Middle frontal gyrus (tissue), 1 donor: ENCODE measurements at regions not wholly inside any gene's neighbourhood (a gene's known extent, or its start where the extent isn't known, plus 50 kb on each side); places are given as distances from the start of the nearest gene placed in this dataset.
"Not testable (repeated sequence)": the region's sequence is repeated elsewhere in the genome, so short reads cannot be mapped to it uniquely, and the experiment has no call there.

Experiments used
- DNase-seq: peaks from one replicate; pipeline ENCODE4 v3.0.0-alpha.2; 2015; ENCODE audit warnings: low spot score; ENCODE audit errors: extremely low spot score

GRCh38 chr13:110809871-110810486 is 96.5 kb downstream of the ING1 start:
- DNase-seq = no peak

DNA sequence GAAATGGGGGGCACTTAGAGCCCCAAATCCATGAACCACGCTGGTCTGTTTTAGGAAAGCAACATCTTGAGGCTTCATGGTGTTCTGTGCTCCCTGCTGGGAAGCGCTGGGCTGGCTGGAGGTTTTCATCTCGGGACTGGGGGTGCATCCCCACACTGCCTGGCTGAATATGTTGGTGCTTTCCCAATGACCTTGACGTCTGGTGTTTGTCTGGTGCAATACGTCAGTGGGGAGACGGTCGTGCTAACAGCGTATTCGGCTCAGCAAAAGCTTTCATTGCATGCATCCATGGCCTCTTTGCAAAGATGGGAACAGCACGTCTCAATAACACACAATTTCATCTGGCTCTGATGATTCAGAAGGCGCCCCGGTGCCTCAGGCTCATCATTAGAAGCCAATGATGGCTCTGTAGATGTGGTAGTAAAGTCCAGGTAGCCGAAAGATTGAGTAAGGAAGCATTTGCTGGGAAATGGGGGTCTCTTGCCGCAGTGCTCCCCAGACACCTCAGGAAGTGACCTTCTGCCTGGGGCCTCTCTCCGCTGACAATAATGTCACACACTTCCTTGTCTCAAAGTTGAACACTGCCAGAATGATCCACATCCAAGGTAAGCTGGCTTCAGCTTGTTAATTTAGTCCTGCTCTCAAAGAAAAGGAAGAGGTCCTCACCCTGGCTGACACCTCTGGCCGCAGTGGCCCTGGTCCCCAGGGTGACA is 97.7 kb downstream of the ING1 start:
- DNase-seq = no peak

- no peak for DNase-seq
Observed at GRCh38 chr13:110811771-110812120, 98.2 kb downstream of the ING1 start.

DNA sequence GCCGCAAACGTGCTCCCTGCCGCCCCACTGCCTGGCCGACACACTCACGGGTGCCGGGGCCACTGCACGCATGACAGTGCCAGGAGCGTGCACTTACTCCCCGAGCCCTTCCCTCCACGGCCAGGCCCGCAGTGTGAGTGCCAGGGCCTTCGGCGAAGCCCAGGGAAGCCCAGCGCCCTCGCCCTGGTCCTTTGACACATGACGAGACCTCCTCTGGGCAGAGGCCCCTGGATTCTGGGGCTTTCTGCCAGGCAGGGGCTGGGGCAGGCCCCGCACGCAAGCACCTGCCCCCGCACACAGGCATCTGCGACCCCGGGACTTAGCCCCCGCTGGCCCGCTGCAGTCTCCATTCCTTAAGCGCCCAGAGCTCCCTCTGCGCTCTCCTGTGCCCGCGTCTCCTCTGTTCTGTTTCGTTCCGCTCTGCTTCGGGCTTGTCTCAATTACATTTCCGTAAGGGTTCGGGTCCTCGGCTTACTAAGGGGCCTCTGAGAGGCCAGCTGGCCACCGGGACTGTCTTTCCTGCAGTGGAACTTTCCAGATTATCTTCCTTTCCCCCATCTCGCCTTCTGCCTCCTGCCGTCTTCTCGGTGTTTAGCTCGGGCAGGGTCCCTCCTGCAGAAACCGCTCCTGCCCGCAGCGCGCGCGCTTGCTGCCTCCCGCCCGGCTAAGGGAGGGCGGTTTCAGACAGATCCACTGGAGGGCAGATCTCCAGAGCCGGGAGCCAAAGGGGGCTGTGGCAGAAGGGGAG is 98.8 kb downstream of the ING1 start:
- DNase-seq = no peak

DNA sequence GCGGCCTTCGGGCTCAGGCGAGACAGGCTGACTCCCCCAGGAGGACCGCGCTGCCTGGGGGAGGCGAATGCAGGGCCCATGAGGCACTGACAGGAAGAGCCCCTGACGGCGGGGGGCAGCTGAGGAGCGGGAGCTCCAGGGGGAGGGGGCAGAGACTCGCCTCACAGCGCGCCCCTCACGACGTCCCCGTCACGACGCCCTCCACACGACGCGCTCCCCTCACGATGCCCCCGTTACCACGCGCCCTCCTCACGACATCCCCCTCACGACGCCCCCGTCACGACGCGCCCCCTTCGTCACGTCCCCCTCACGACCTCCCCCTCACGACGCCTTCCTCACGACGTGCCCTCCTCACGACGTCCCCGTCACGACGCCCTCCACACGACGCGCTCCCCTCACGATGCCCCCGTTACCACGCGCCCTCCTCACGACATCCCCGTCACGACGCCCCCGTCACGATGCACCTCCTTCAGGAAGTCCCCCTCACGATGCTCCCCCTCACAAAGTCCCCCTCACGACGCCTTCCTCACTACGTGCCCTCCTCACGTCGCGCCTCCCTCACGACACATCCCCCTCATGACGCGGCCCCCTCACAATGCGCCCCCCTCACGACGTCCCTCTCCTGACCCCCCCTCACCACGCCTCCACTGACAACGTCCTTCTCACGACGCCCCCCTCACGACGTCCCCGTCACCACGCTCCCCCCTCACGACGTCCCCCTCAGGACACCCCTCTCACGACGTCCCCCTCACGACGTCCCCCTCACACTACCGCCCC is 99.6 kb downstream of the ING1 start:
- DNase-seq = no peak

DNA sequence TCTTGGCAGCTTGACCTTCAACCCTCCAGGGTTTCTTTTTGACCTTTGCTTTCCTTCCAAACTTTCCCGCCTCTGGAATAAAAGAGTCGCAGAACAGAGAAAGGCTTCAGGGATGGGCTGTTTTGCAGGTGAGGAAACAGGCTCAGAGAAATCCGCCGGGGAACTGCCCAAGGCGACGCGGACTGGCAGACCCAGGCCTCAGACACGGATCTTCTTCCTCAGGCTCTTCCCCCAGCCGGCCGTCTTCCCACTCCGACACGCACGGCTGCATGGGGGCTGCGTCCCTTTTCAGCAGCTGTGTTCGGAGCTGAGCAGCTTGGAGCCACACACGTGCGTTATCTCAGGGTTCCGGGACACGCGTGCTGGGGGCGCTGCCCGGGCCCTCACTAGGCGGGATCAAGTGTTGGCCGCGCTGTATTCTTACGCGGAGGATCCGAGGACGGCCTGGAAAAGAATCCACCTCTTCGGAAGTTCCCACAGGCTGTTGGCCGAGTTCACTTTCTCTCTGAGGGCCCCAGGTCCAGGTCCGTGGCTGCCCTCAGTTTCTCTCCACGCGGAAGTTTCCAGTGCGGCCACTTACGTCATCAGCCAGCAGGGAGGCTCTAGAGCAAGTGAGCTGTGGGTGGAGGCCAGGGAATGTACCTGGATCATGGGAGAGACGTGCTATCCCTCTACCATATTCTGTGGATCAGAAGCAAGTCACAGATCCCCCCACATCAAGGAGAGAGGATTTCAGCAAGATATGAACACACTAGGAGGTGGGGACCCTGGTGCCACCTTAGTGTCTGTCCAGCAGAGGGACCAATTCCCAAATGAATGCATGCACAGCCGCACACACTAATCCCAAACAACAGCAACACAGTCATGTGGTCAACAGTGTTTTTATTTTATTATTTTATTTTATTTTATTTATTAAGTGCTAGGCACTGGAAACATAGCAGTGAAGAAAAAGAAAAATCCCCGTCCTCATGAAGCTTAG is 100.4 kb downstream of the ING1 start:
- DNase-seq = no peak

DNA sequence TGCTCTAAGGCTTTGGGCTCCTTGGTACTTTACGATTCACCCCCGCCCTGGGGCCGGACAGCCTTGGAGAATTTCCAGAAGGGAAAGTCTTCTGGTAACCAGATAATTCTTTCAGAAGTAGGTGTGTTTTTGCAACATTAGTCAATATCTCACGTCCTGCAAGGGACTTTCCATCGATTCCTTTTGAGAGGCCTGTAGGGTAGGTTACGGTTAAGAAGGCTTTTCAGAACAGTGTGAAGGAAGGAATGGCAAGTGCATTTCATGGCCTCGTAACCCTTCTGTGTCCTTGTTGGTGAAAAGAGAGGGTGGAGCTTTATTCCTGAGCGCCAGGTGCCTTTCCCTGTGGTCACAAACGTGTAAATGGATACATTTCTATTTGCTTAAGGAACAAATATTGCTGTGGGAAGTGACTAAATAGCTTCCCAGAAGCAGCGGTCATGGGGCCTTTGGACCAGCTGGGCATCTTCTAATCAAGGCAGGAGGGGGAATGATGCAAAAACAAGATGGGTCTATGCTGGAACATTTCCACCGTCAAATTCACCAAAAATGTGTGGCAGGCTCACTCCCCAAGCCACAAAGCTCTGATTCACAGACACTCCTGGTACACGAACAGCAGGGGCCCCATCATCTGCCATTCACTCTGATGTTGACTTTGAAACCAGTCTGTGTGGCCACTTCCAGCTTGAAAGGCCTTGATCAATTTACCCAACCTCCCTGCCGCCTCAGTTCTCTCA is 99.2 kb downstream of the ANKRD10 start:
- DNase-seq = no peak

DNA sequence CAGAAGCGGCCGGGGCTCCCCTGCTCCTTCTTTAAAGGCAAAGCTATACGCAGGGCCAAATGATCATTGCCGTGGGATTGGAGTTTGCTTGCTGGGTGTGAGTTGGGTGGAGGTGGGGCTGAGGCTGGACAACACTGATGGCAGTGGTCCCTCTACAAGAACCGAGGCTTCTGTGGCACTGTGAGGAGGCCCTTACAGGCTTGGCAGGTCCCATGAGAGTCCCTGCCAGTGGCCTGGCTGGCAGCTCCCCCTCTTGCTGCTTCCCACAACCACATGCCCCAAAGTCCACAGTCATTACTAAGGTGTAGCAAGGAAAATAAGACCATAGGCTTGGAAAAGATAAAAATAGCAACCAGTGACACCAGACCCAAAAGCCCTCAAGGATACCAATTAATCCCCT is 98.4 kb downstream of the ANKRD10 start:
- no peak for DNase-seq

- DNase-seq = no peak
Observed at GRCh38 chr13:110817143-110817542, 97.7 kb downstream of the ANKRD10 start.

- no peak for DNase-seq
Observed at GRCh38 chr13:110818747-110819146, 96.1 kb downstream of the ANKRD10 start.

- peak; percentile 58 for DNase-seq
Observed at GRCh38 chr13:110819203-110820014, 95.5 kb downstream of the ANKRD10 start.

GRCh38 chr13:110820322-110820721 is 94.5 kb downstream of the ANKRD10 start:
- DNase-seq = no peak

GRCh38 chr13:110821837-110822668 is 92.8 kb downstream of the ANKRD10 start:
- not testable (repeated sequence) for DNase-seq

DNA sequence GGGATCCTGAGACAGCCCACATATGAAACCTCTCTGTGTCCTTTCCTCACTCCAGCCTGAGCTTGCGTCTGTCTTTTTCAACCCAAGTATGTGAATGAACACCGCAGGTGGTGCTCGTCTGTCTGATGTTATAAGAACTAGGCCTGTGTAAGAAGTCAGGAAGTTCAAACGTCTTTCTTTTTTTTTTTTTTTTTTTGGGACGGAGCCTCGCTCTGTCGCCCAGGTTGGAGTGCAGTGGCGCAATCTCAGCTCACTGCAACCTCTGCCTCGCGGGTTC is 92.3 kb downstream of the ANKRD10 start:
- no peak for DNase-seq

DNA sequence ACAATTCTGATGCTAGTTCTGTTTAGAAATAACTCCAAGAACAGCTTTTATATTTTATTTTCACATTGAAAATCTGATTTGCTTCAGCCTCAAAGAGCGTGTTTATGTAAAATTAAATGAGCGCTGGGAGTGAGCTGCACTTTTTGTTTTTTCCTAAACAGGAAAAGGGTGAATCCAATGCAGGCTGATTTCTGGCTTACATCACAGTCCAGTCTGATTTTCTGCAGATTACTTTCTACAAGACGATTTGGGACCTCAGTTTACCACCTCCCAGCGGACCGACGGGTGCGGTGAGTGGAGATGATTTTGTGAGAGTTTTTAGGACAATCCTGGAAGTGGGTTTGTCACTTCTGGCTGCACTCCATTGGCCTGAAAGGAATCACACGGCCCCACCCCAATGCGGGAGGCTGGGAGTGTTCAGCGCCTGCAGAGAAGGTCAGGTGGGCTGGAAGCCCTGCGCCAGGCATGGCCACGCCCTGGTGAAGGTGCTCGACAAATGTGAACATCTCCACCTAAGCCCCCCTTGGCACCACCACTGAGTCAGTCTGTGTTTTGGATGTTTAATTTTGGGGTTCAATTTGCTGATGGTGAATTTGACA is 90.1 kb downstream of the ANKRD10 start:
- DNase-seq = no peak

DNA sequence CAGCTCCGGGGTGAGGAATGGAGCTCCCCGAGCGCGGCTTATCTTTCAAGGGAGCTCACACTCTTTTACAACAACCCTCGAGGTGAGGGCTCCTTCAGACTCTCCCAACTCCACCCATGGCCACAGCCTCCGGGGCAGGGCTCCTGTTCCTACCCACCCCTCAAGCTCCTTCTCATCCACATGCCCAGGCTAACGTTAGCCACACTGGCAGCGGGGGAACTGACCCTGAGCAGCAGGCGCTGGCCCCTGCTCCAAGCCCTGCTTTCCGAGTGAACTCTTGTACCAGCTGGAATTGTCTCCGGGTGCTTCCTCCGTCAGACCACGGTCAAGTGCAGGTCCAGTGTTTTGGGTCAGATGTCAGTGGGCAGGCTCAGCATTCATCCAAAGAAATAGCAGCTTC is 89.4 kb downstream of the ANKRD10 start:
- DNase-seq = no peak

- DNase-seq = no peak
Observed at GRCh38 chr13:110826101-110826500, 88.8 kb downstream of the ANKRD10 start.
